Endodermal cell (in vitro differentiated cells): ENCODE measurements at regions not wholly inside any gene's neighbourhood (a gene's known extent, or its start where the extent isn't known, plus 50 kb on each side); places are given as distances from the start of the nearest gene placed in this dataset.

ENCODE experiments used
- DNase-seq: peaks from one replicate; pipeline ENCODE4 v3.0.0-alpha.2; 2017
- H3K27ac ChIP-seq: 2 replicates; pipeline ENCODE4 v1.5.1; 2013; ENCODE audit warnings: mild to moderate bottlenecking, low read depth, low read length, moderate library complexity
- H3K27me3 ChIP-seq: 2 replicates; pipeline ENCODE4 v1.6.1; 2013; ENCODE audit warnings: mild to moderate bottlenecking, low read length, moderate library complexity; ENCODE audit not compliant: insufficient read depth, control insufficient read depth, poor library complexity, severe bottlenecking
- H3K36me3 ChIP-seq: 2 replicates; pipeline ENCODE4 v1.7.0; 2013; ENCODE audit warnings: mild to moderate bottlenecking, low read length, moderate library complexity; ENCODE audit not compliant: control insufficient read depth, insufficient read depth
- H3K4me1 ChIP-seq: one replicate; pipeline ENCODE4 v1.7.0; 2013; ENCODE audit warnings: low read length; ENCODE audit not compliant: control insufficient read depth, insufficient read depth
- H3K4me3 ChIP-seq: 2 replicates; pipeline ENCODE4 v1.5.1; 2013; ENCODE audit warnings: mild to moderate bottlenecking, low read length, moderate library complexity
- H3K9ac ChIP-seq: 2 replicates; pipeline ENCODE4 v1.6.1; 2013; ENCODE audit warnings: mild to moderate bottlenecking, low read length, moderate library complexity; ENCODE audit not compliant: poor library complexity, severe bottlenecking; ENCODE audit errors: extremely low read depth
- H3K9me3 ChIP-seq: 2 replicates; pipeline ENCODE4 v1.6.1; 2013; ENCODE audit warnings: mild to moderate bottlenecking, low read length, moderate library complexity; ENCODE audit not compliant: control insufficient read depth
- H3K27ac Mint-ChIP-seq: 2 replicates; pipeline ENCODE4 v1.8.0; 2020; ENCODE audit warnings: mixed read lengths
- H3K27me3 Mint-ChIP-seq: 2 replicates; pipeline ENCODE4 v1.8.0; 2021; ENCODE audit warnings: mild to moderate bottlenecking, mixed read lengths; ENCODE audit not compliant: insufficient read depth
- H3K36me3 Mint-ChIP-seq: 2 replicates; pipeline ENCODE4 v1.8.0; 2020; ENCODE audit warnings: low read depth, mixed read lengths
- H3K4me1 Mint-ChIP-seq: 2 replicates; pipeline ENCODE4 v1.8.0; 2020; ENCODE audit warnings: mixed read lengths
- H3K4me3 Mint-ChIP-seq: 2 replicates; pipeline ENCODE4 v1.8.0; 2020; ENCODE audit warnings: mild to moderate bottlenecking, moderate library complexity, mixed read lengths
- H3K9me3 Mint-ChIP-seq: 2 replicates; pipeline ENCODE4 v1.8.0; 2020; ENCODE audit warnings: mild to moderate bottlenecking, mixed read lengths
- CTCF ChIP-seq: fragments of 200-600 bp; sonication (generic); conservative IDR thresholded peaks from 2 replicates; pipeline ENCODE4 v1.5.0; 2021; ENCODE audit warnings: antibody characterized with exemption, mild to moderate bottlenecking
- WGBS, 2 experiments: methylation state at CpG; one replicate each; pipeline versions ENCODE4 v1.1.5 to v1.1.7; 2013; ENCODE audit warnings: missing lambda C conversion rate in 2 of 2, mixed read lengths in 1 of 2; ENCODE audit not compliant: insufficient coverage in 1 of 2, insufficient read length in 1 of 2; 5-methylcytosine and 5-hydroxymethylcytosine counted together

GRCh38 chr7:7122701-7123281, 59.6 kb upstream of the C1GALT1 start:
- Histone ChIP-seq H3K36me3 (no peaks in the 10 kb centered on the region), H3K9ac (no peak overlapping the region), H3K27me3 (no peaks in the 10 kb centered on the region), H3K4me1 (no peaks in the 10 kb centered on the region), H3K9me3 (no peaks in the 10 kb centered on the region), H3K27ac (no peak overlapping the region), H3K4me3 (no peak overlapping the region)
- Mint-ChIP-seq H3K27me3 (no peaks in the 10 kb centered on the region), H3K9me3 (peaks cover 2% of the 10 kb centered on the region), H3K27ac (no peak overlapping the region), H3K36me3 (no peaks in the 10 kb centered on the region), H3K4me3 (no peak overlapping the region), H3K4me1 (peaks cover 5% of the 10 kb centered on the region)
- TF ChIP-seq CTCF, result no peak
- 92 to 93% methylated on average over 3 to 4 of the region's 4 CpGs for WGBS, 2 experiments
- DNase-seq, result no peak

- Histone ChIP-seq H3K4me1 (peaks cover under 1% of the 10 kb centered on the region), H3K9ac (no peak overlapping the region), H3K27ac (no peak overlapping the region), H3K36me3 (no peaks in the 10 kb centered on the region), H3K9me3 (peaks cover 6% of the 10 kb centered on the region), H3K4me3 (no peak overlapping the region), H3K27me3 (no peaks in the 10 kb centered on the region)
- Mint-ChIP-seq H3K9me3 (peaks cover 2% of the 10 kb centered on the region), H3K36me3 (no peaks in the 10 kb centered on the region), H3K4me1 (peaks cover 6% of the 10 kb centered on the region), H3K27me3 (no peaks in the 10 kb centered on the region), H3K27ac (no peak overlapping the region), H3K4me3 (no peak overlapping the region)
- WGBS, 2 experiments, result 100% methylated on average over 2 of the region's 2 CpGs
- DNase-seq, result no peak
- TF ChIP-seq CTCF, result no peak
Measured at GRCh38 chr7:7125963-7126362, 56.4 kb upstream of the C1GALT1 start.

GRCh38 chr7:7127773-7128172, 54.6 kb upstream of the C1GALT1 start:
- H3K36me3 Mint-ChIP-seq, result no peaks in the 10 kb centered on the region
- H3K4me1 Mint-ChIP-seq, result peaks cover 10% of the 10 kb centered on the region
- Histone ChIP-seq H3K27ac (no peak overlapping the region), H3K4me1 (peaks cover 2% of the 10 kb centered on the region), H3K9ac (no peak overlapping the region), H3K4me3 (no peak overlapping the region), H3K9me3 (peaks cover 20% of the 10 kb centered on the region), H3K36me3 (no peaks in the 10 kb centered on the region), H3K27me3 (no peaks in the 10 kb centered on the region)
- TF ChIP-seq CTCF, result no peak
- 80% methylated on average over 1 of the region's 1 CpG; no CpG with 5 or more reads in 1 of the 2 experiments for WGBS, 2 experiments
- no peak overlapping the region for H3K4me3 Mint-ChIP-seq
- no peak for DNase-seq
- H3K9me3 Mint-ChIP-seq, result peaks cover 7% of the 10 kb centered on the region
- no peaks in the 10 kb centered on the region for H3K27me3 Mint-ChIP-seq
- no peak overlapping the region for H3K27ac Mint-ChIP-seq
